ENCODE measurements at regions not wholly inside any gene's neighbourhood (a gene's known extent, or its start where the extent isn't known, plus 50 kb on each side); places are given as distances from the start of the nearest gene placed in this dataset.
"Not testable (repeated sequence)": the region's sequence is repeated elsewhere in the genome, so short reads cannot be mapped to it uniquely, and the experiment has no call there.

GRCh38 chr1:120465900-120466299 is 51.1 kb downstream of the NBPF8 start:
- POLR2A ChIA-PET; ATAC-seq (ENCODE audit: low read depth); H3K4me1 Mint-ChIP-seq; H3K4me3 Mint-ChIP-seq; H3K9me3 Mint-ChIP-seq; DNase-seq; H3K36me3 Mint-ChIP-seq; H3K27me3 Mint-ChIP-seq: not testable (repeated sequence)
- H3K27ac Mint-ChIP-seq: peak overlapping the region; percentile 38

- POLR2A ChIA-PET; H3K36me3 Mint-ChIP-seq; ATAC-seq (ENCODE audit: low read depth); H3K27ac Mint-ChIP-seq; H3K9me3 Mint-ChIP-seq; DNase-seq; H3K4me3 Mint-ChIP-seq; H3K27me3 Mint-ChIP-seq; H3K4me1 Mint-ChIP-seq: not testable (repeated sequence)
These were observed 62.8 kb downstream of the NBPF8 start for GRCh38 chr1:120477663-120478062.

DNA sequence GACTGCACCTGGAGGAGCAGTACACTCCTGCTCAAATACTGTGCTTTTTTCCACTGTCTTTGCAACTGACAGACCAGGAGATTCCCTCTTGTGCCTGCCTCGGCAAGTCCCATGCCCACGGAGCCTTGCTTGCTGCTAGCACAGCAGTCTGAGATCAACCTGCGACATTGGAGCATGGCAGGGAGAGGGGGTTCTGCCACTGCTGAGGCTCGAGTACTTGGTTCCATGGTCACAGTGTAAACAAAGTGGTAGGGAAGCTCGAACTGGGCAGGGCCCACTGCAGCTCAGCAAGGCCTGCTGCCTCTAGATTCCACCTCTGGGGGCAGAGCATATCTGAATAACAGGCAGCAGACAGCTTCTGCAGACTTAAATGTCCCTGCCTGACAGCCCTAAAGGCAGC is 63.6 kb downstream of the NBPF8 start:
- H3K4me1 Mint-ChIP-seq; H3K9me3 Mint-ChIP-seq; H3K27me3 Mint-ChIP-seq; H3K27ac Mint-ChIP-seq; POLR2A ChIA-PET; H3K4me3 Mint-ChIP-seq; DNase-seq; ATAC-seq (ENCODE audit: low read depth): not testable (repeated sequence)
- peaks cover 13% of the 10 kb centered on the region for H3K36me3 Mint-ChIP-seq

DNA sequence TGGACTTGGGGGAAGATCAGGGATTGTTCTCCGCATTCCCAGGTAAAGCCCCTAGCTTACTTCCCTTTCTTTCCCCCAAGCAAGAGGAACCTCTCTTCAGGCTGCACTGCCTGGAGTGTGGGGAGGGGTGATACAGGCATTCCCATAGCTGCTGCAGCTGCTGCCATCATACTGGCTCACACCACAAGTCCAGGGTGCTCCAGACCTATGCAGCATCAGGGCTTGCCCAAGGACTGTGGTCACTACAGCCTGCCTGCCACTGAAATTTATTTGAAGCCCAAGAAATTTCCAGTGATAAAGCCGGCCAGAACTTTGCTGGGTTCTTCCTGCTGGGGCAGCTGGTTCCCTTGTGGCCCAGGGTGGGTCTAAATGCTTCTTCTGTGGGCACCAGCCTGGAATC is 72.7 kb downstream of the NBPF8 start:
- H3K4me1 Mint-ChIP-seq; H3K27ac Mint-ChIP-seq; H3K4me3 Mint-ChIP-seq; ATAC-seq (ENCODE audit: low read depth); DNase-seq; H3K27me3 Mint-ChIP-seq; POLR2A ChIA-PET; H3K9me3 Mint-ChIP-seq: not testable (repeated sequence)
- H3K36me3 Mint-ChIP-seq: peaks cover 14% of the 10 kb centered on the region

DNA sequence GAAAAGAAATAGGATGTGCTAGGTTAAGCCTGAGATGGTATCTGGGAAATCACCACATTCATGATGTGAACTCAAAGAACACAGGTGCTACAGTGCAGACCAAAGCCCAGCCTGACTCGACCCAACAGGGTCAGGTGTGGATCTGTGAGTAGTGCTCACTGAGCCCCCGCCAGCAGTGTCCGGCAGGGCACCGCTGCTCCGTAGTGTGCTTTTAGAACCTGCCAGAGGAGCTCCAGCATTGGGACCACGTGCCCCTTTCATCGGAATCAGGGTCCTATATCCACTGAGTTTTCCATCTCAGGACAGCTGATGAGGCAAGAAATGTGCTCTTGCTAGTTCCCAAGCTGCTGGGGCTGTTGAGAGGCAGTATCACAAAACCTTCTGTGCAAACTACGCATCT is 74.4 kb downstream of the NBPF8 start:
- ATAC-seq (ENCODE audit: low read depth); H3K27me3 Mint-ChIP-seq; DNase-seq; H3K4me3 Mint-ChIP-seq; H3K4me1 Mint-ChIP-seq; H3K9me3 Mint-ChIP-seq; POLR2A ChIA-PET; H3K27ac Mint-ChIP-seq: not testable (repeated sequence)
- peaks cover 12% of the 10 kb centered on the region for H3K36me3 Mint-ChIP-seq

- H3K27ac Mint-ChIP-seq; H3K4me3 Mint-ChIP-seq; POLR2A ChIA-PET; H3K27me3 Mint-ChIP-seq; DNase-seq; H3K4me1 Mint-ChIP-seq; H3K9me3 Mint-ChIP-seq; ATAC-seq (ENCODE audit: low read depth); H3K36me3 Mint-ChIP-seq: not testable (repeated sequence)
These were observed 82.3 kb downstream of the NBPF8 start for GRCh38 chr1:120497145-120497544.

- H3K4me1 Mint-ChIP-seq; H3K27me3 Mint-ChIP-seq; H3K27ac Mint-ChIP-seq; H3K9me3 Mint-ChIP-seq; H3K4me3 Mint-ChIP-seq; DNase-seq; POLR2A ChIA-PET; ATAC-seq (ENCODE audit: low read depth); H3K36me3 Mint-ChIP-seq: not testable (repeated sequence)
These were observed 88.4 kb downstream of the NBPF8 start for GRCh38 chr1:120503284-120503683.

DNA sequence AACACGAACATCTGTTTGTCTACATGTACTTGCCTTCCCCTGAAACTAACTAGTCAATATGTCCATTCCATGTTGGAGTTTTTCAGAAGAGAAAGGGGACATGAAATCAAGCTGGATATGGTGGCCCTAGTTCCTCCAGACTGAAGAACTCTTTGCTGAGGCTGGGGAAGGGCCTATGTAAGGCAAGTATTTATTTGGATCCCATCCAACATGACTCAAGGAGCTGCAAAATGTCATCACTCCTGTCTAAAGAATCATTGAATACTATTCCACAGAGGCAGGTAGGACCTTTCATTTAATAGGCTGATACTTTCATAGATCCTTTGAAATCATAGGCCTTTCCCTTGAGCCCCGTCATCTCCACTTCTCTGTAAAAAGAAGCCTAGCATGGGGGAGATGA is 91.5 kb downstream of the NBPF8 start:
- DNase-seq; ATAC-seq (ENCODE audit: low read depth); H3K27ac Mint-ChIP-seq; H3K36me3 Mint-ChIP-seq; H3K9me3 Mint-ChIP-seq; H3K4me1 Mint-ChIP-seq; H3K27me3 Mint-ChIP-seq; POLR2A ChIA-PET; H3K4me3 Mint-ChIP-seq: not testable (repeated sequence)

- DNase-seq; POLR2A ChIA-PET; H3K4me3 Mint-ChIP-seq; H3K9me3 Mint-ChIP-seq; H3K4me1 Mint-ChIP-seq; H3K27me3 Mint-ChIP-seq; H3K36me3 Mint-ChIP-seq; ATAC-seq (ENCODE audit: low read depth); H3K27ac Mint-ChIP-seq: not testable (repeated sequence)
These were observed 93.5 kb downstream of the NBPF8 start for GRCh38 chr1:120508351-120508750.

DNA sequence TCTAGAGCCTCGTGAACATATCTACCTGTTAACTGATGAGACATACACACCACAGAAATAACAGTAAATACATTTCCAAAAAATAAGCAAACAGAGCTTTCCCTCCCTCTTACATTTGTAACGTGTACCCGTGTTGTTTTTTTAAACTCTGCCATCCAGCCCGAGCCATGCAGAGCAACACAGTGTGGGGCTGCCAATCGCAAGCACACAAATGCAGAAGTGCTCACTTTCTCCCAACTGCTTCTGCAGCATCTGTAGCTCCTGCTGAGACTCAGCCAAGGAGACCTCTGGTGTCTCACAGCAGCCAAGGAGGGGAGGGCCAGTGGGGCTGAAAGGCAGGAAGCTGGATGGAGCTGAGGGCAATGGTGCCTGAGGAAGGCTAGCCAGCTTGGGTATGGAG is 94.4 kb downstream of the NBPF8 start:
- H3K27ac Mint-ChIP-seq, H3K36me3 Mint-ChIP-seq, POLR2A ChIA-PET: not testable (repeated sequence)

GRCh38 chr1:120513099-120513498 is 98.3 kb downstream of the NBPF8 start:
- H3K27me3 Mint-ChIP-seq; H3K4me1 Mint-ChIP-seq; H3K27ac Mint-ChIP-seq; H3K36me3 Mint-ChIP-seq; DNase-seq; POLR2A ChIA-PET; ATAC-seq (ENCODE audit: low read depth); H3K9me3 Mint-ChIP-seq; H3K4me3 Mint-ChIP-seq: not testable (repeated sequence)

More for the DNA sequence above, 94.4 kb downstream of the NBPF8 start:
- not testable (repeated sequence) for ATAC-seq (ENCODE audit: low read depth); H3K9me3 Mint-ChIP-seq; H3K4me3 Mint-ChIP-seq; H3K4me1 Mint-ChIP-seq; H3K27me3 Mint-ChIP-seq; DNase-seq

DNA sequence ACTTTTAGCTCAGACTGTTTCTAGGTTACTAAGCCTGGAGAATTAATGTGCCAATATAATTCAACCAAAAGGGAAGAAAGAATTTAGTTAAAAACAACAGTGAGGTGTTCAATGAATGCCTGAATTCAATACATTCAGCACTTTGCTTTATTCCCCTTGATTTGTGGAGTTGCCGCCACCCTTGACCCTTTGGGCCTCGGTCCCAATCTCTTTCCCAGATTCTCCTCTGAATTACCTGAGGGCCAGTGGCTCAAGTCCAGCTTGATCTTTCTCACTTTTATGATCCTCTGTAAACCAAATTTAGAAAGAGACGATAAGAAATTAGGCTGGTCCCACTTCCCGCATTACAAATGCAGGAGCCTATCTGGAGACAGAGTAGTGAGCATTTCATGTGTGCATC is 98.7 kb downstream of the NBPF8 start:
- POLR2A ChIA-PET; ATAC-seq (ENCODE audit: low read depth): not testable (repeated sequence)

DNA sequence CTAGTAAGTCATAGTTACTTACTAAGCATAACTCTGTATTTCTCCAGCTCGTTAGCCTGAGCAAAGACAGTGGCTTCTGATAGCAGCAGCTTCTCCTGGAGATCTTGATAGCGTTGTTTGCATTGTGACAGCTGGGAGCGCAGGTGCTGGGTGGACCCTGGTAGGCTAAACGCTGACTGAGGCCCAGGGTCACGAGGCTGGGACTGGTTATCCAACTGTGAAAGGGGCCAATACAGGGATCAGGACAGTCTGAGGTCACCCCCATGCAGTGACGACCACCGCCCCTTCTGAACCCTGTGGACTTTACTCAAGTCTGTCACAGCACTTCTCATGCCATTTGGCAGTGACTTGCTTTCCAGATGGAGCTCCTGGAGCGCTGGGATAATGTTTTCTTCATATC is 104.4 kb downstream of the NBPF8 start:
- DNase-seq, H3K9me3 Mint-ChIP-seq: not testable (repeated sequence)

More for the DNA sequence above, 98.7 kb downstream of the NBPF8 start:
- H3K4me3 Mint-ChIP-seq, H3K27ac Mint-ChIP-seq, H3K36me3 Mint-ChIP-seq, H3K27me3 Mint-ChIP-seq, H3K4me1 Mint-ChIP-seq, H3K9me3 Mint-ChIP-seq, DNase-seq: not testable (repeated sequence)

GRCh38 chr1:120524416-120524815 is 109.6 kb downstream of the NBPF8 start:
- H3K27ac Mint-ChIP-seq; H3K9me3 Mint-ChIP-seq; POLR2A ChIA-PET; H3K27me3 Mint-ChIP-seq; ATAC-seq (ENCODE audit: low read depth); H3K4me3 Mint-ChIP-seq; H3K4me1 Mint-ChIP-seq; DNase-seq; H3K36me3 Mint-ChIP-seq: not testable (repeated sequence)

More for the DNA sequence above, 104.4 kb downstream of the NBPF8 start:
- H3K36me3 Mint-ChIP-seq; ATAC-seq (ENCODE audit: low read depth); H3K27ac Mint-ChIP-seq; POLR2A ChIA-PET; H3K4me1 Mint-ChIP-seq; H3K4me3 Mint-ChIP-seq; H3K27me3 Mint-ChIP-seq: not testable (repeated sequence)

DNA sequence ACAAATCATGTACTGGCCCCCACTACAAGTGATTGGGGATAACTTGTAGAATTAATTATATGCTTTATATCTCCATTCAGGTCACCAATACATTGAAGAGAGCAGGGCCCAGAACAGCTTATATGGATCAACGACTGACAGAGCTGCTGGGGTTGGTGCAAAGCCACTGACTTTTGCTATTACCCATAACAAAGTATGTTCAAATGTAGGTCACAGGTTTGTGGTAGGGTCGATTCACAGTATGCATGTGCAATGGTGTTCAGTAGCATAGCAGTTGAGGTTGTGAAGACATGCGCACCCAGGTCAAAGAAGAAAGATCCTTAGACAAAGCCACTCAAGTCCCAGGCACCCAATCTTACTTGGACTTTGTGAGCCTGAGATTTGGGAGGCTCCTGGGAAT is 110.6 kb downstream of the NBPF8 start:
- H3K27ac Mint-ChIP-seq; H3K4me3 Mint-ChIP-seq; DNase-seq; H3K36me3 Mint-ChIP-seq; H3K4me1 Mint-ChIP-seq; POLR2A ChIA-PET; H3K27me3 Mint-ChIP-seq; ATAC-seq (ENCODE audit: low read depth); H3K9me3 Mint-ChIP-seq: not testable (repeated sequence)

Data from activated naive CD8-positive, alpha-beta T cell treated with anti-CD3 and anti-CD28 coated beads, Interleukin-2, amount 10 ng/mL, durations not matched to agents 7 days and 5 days (primary cell).